GM12878 (cell line): ENCODE measurements at regions not wholly inside any gene's neighbourhood (a gene's known extent, or its start where the extent isn't known, plus 50 kb on each side); places are given as distances from the start of the nearest gene placed in this dataset.

ENCODE experiments used
- BCL3 ChIP-seq: IDR thresholded peaks from 2 replicates; pipeline ENCODE4 v1.6.1; 2011; ENCODE audit warnings: borderline replicate concordance, low read depth, mild to moderate bottlenecking, moderate library complexity, low read length; ENCODE audit not compliant: insufficient read depth, poor library complexity, severe bottlenecking
- CBX5 ChIP-seq: sonication (generic); IDR thresholded peaks from 2 replicates; pipeline ENCODE4 v1.6.1; 2016; ENCODE audit warnings: low read depth, moderate library complexity, mild to moderate bottlenecking, inconsistent platforms
- CREB1 ChIP-seq: IDR thresholded peaks from 2 replicates; pipeline ENCODE4 v1.6.1; 2012; ENCODE audit warnings: low read depth, mild to moderate bottlenecking, inconsistent platforms
- EGR1 ChIP-seq, 2 experiments: IDR thresholded peaks; 1 replicate in 1 of 2; 2 replicates in 1 of 2; pipeline ENCODE4 v1.6.1; 2011 to 2012; ENCODE audit warnings: low read depth in 2 of 2, low read length in 2 of 2, borderline replicate concordance in 1 of 2, mild to moderate bottlenecking in 1 of 2, moderate library complexity in 1 of 2
- ETV6 ChIP-seq, 2 experiments: fragments of 450-650 bp in 1 of 2; IDR thresholded peaks in 1 of 2; conservative IDR thresholded peaks in 1 of 2; 2 replicates each; pipeline ENCODE4 v1.6.1; 2014; ENCODE audit warnings: antibody characterized with exemption in 1 of 2, borderline replicate concordance in 1 of 2, low read depth in 1 of 2, mild to moderate bottlenecking in 1 of 2, moderate library complexity in 1 of 2
- FOXM1 ChIP-seq: IDR thresholded peaks from 2 replicates; pipeline ENCODE4 v1.6.1; 2012; ENCODE audit warnings: low read depth, mild to moderate bottlenecking, inconsistent platforms, low read length, moderate library complexity
- IRF3 ChIP-seq: fragments of 450-650 bp; IDR thresholded peaks from 2 replicates; pipeline ENCODE4 v1.6.1; 2014; ENCODE audit warnings: mild to moderate bottlenecking
- KDM1A ChIP-seq: fragments of 200-600 bp; sonication (generic); IDR thresholded peaks from 2 replicates; pipeline ENCODE4 v1.6.1; 2016; ENCODE audit warnings: borderline replicate concordance
- MEF2A ChIP-seq: IDR thresholded peaks from 2 replicates; pipeline ENCODE4 v1.6.1; 2011; ENCODE audit warnings: low read depth, mild to moderate bottlenecking, low read length, moderate library complexity; ENCODE audit not compliant: insufficient read depth
- MYC ChIP-seq: IDR thresholded peaks from 2 replicates; pipeline ENCODE4 v1.6.1; 2011; ENCODE audit warnings: mild to moderate bottlenecking, low read length, moderate library complexity, inconsistent platforms; ENCODE audit not compliant: insufficient read depth, insufficient replicate concordance, insufficient read length, severe bottlenecking
- PML ChIP-seq: IDR thresholded peaks from 2 replicates; pipeline ENCODE4 v1.6.1; 2012; ENCODE audit warnings: low read length, inconsistent platforms
- POU2F2 ChIP-seq: IDR thresholded peaks from 3 replicates; pipeline ENCODE4 v1.6.1; 2011; ENCODE audit warnings: low read depth, mild to moderate bottlenecking, low read length, borderline replicate concordance
- PRDM15 ChIP-seq: fragments of 450-650 bp; formaldehyde crosslinking; IDR thresholded peaks from 2 replicates; pipeline ENCODE4 v1.4.0; 2020; ENCODE audit warnings: mild to moderate bottlenecking, moderate library complexity
- RB1 ChIP-seq: fragments of 450-650 bp; formaldehyde crosslinking; IDR thresholded peaks from 2 replicates; pipeline ENCODE4 v1.6.1; 2017; ENCODE audit warnings: mild to moderate bottlenecking, borderline replicate concordance
- REST ChIP-seq: IDR thresholded peaks from 2 replicates; pipeline ENCODE4 v1.6.1; 2012; ENCODE audit warnings: mild to moderate bottlenecking, low read depth, low read length
- RUNX3 ChIP-seq: IDR thresholded peaks from 2 replicates; pipeline ENCODE4 v1.6.1; 2012; ENCODE audit warnings: low read length, inconsistent platforms
- SIX5 ChIP-seq: IDR thresholded peaks from 2 replicates; pipeline ENCODE4 v1.6.1; 2011; ENCODE audit warnings: mild to moderate bottlenecking, low read depth, low read length, moderate library complexity; ENCODE audit not compliant: severe bottlenecking
- SPI1 ChIP-seq: IDR thresholded peaks from 2 replicates; pipeline ENCODE4 v1.6.1; 2011; ENCODE audit warnings: low read depth, mild to moderate bottlenecking, low read length, moderate library complexity, borderline replicate concordance; ENCODE audit not compliant: insufficient read depth
- ZNF217 ChIP-seq: fragments of 450-650 bp; IDR thresholded peaks from 2 replicates; pipeline ENCODE4 v1.6.1; 2017; ENCODE audit warnings: antibody characterized with exemption, mild to moderate bottlenecking

GRCh38 chr10:62456611-62457101, 82.5 kb downstream of the ZNF365 start (continued):
- TF ChIP-seq BCL3, result peak; percentile 53
- TF ChIP-seq MYC, result no peak
- no peak for TF ChIP-seq IRF3
- peak; percentile 87 for TF ChIP-seq MEF2A
- no peak for TF ChIP-seq PRDM15
- peak; percentile 56; the same call in 1 of the 2 replicates for TF ChIP-seq CREB1
- TF ChIP-seq FOXM1, result peak; percentile 70
- TF ChIP-seq EGR1 (IDR thresholded peaks at IDR 0.05; ENCODE audit: borderline replicate concordance in 1 of 2, low read depth in 2 of 2, low read length in 2 of 2), result no peak
- TF ChIP-seq SIX5, result no peak
- no peak for TF ChIP-seq PML
- TF ChIP-seq POU2F2, result peak; percentile 89
- TF ChIP-seq KDM1A, result no peak
- TF ChIP-seq ZNF217, result peak; percentile 92
- no peak for TF ChIP-seq REST
- peak; percentile 28; the same call in 1 of the 2 replicates for TF ChIP-seq CBX5
- peak; percentile 97 for TF ChIP-seq SPI1
- TF ChIP-seq RB1, result no peak; the same call in 1 of the 2 replicates
- peak; percentile 100 for TF ChIP-seq RUNX3
- TF ChIP-seq ETV6 (conservative IDR thresholded peaks at IDR 0.05 in 1 of 2, IDR thresholded peaks at IDR 0.05 in 1 of 2; ENCODE audit: borderline replicate concordance in 1 of 2, low read depth in 1 of 2), result peak in 1 of 2 experiments; percentile 90; a peak in 2 of 4 replicates
